NOMO-1 treated with DMSO at 0.1 percent for 48 hours (cell line): ENCODE measurements at regions not wholly inside any gene's neighbourhood (a gene's known extent, or its start where the extent isn't known, plus 50 kb on each side); places are given as distances from the start of the nearest gene placed in this dataset.
A peak's percentile ranks its signal among the peaks of the same experiment; 100 is the strongest.

Experiments
- DNase-seq: peaks from one replicate; lab custom pipeline; 2025; ENCODE audit not compliant: unreplicated experiment; lab: John Stamatoyannopoulos, UW

DNA sequence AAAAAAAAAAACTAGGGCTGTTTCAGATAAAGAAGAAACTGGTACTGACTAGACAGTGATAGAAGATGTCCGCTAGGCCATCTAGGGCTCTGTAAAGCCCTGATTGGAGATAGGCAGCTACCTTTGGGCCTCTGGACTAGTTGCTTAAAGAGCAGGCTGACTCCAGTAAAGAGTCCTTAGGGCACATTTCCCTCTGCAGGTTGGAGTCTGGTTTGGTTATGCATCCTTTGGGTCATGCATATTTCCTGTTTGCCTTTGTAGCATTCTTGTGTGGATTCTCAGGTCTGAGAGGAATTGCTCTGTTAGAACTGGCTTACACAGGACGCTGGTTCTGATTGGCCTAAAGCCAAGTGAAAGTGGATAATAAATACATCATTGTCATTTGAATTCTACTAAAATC lies 165.5 kb upstream of the LRRN1 start:
- no peak for DNase-seq

DNA sequence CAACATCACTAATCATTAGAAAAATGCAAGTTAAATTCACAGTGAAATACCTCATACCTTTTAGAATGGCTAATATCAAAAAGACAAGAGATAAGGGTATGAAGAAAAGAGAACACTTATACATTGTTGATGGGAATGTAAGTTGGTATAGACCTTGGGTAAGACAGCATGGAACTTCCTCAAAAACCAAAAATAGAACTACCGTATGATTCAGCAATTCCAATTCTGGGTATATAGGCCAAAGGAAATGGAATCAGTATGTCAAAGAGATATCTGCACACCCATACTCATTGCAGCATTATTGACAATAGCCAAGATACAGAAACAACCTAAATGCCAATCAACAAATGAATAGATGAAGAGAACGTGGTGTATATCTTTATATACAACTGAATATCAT lies 166.8 kb upstream of the LRRN1 start:
- DNase-seq, result peak; percentile 91

- DNase-seq, result no peak
Measured at GRCh38 chr3:3631114-3631513, 168.1 kb upstream of the LRRN1 start.

DNA sequence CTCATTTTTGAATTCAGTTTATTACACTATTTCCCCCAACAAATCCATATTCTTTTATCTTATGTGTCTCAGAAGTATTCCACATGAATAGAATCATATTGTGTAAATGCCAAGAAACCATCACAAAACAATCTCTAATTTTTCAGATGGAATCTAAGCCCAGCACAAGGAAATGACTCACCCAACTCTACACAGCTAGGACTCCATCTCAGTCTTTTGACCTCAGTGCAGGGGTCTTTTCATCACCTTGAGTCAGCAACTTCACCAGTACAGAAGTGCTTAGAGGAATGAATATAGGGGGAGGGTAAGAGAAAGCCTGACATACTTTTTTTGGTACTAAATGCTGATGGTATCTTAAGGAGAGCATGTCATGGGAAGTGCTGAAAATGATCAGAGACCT lies 169.3 kb upstream of the LRRN1 start:
- no peak for DNase-seq

GRCh38 chr3:3628676-3629328 lies 170.4 kb upstream of the LRRN1 start:
- DNase-seq, result no peak

DNA sequence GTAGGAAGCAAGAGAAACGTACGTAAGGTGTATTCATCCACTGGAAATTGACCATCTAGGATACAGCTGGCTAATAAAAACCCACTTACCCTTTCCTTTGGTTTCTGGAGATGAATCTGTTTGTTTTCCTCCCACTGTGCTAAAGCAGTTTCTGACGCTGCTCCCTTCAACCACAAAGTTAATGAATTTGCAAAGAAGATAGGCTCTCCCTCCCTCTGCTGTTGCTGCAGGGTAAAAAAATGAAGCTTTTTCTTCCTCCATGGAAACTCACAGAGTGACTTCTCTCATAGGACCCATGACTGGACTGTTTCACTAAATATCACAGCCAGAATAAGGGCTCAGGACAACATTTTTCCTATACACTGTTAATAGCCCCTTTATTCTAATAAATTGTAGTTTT lies 172.1 kb upstream of the LRRN1 start:
- DNase-seq, result no peak

DNA sequence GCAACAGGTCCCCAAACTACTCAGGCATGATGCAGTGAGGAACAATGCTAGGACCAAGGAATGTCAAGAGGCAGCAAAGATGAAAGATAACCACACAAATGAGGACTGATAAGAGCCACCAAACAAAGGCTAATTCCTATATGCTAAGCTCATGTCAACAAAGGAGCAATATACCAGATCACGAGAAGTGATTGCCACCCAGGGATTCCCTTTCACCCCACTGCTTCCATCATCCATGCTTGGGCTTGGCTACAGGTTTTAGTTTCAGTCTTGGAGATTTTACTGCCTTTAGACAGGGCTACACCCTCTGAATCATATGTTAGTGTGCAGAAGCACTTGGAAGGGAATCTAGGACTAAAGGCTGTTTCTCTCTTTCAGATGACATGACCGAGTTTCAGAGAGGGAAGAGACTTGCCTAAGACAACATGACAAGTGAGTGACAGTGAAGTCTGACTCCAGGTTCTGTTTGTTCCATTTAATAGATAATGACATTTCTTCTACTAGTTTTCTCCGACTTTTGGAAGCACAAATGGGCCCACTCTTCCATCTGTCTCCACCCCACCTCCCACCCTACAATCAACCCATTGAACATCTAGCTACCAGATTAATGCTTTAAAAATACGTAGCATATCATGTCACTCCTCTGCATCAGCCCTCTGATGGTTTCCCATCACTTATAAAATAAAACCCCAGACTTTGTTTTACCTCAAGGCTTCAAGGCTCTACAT lies 173.5 kb upstream of the LRRN1 start:
- DNase-seq, result no peak

DNA sequence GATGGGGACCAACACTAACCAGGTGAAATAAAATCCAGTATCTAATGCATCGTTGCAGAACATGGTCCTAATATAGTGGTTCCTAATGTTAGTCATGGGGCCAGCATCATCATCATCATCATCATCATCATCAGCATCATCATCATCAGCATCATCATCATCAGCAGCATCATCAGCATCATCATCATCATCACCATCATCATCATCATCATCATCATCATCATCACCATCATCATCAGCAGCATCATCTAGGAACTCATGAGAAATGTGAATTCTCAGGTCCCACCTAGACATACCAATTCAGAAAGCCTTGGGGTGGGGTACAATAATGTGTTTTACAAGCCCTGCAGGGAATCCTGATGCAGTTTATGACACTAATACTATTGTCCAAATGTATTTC lies 179.4 kb upstream of the LRRN1 start:
- DNase-seq, result no peak

GRCh38 chr3:3618623-3619022 lies 180.6 kb upstream of the LRRN1 start:
- peak; percentile 85 for DNase-seq

GRCh38 chr3:3615533-3615932 lies 183.7 kb upstream of the LRRN1 start:
- DNase-seq, result no peak

GRCh38 chr3:3610581-3611298 lies 188.5 kb upstream of the LRRN1 start:
- no peak for DNase-seq

DNA sequence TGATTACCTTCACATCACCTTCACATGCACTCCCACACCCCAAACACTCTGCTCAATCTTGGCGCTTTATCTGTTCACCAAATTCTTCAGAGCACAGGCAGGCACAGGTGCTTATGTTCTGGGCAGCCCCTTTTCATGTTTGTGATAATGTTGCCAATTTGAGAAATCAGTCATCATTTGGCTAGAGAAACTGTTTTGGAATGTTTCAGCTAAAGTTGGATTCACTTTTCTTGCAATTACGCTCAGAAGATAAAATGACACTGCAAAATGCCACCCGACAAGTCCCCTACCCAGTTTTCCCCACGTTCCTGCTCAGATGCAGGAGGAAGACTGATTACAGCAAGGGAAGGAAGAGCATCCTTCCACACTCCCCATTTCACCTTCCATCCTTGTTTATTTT lies 192.9 kb upstream of the LRRN1 start:
- DNase-seq, result no peak

DNA sequence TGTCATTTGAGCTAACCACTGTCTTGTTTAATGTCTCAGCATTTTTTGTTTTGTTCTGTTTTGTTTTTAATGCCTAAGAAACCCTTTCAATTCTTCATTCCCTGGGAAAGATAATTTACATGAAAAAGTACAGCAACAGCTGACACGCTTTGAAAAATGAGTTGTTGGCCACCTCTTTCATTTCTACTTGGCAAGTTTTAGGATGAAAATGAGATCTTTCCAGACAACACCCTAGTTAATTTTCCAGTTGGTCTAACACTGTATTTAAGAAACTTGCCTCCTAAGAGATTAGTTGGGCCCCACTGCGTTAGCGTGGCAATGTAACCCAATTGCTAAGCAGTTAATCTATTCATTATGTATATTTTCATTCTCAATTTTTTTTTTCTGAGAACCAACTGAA lies 194.0 kb upstream of the LRRN1 start:
- DNase-seq, result no peak

GRCh38 chr3:3603351-3603750 lies 195.9 kb upstream of the LRRN1 start:
- DNase-seq, result peak; percentile 10

DNA sequence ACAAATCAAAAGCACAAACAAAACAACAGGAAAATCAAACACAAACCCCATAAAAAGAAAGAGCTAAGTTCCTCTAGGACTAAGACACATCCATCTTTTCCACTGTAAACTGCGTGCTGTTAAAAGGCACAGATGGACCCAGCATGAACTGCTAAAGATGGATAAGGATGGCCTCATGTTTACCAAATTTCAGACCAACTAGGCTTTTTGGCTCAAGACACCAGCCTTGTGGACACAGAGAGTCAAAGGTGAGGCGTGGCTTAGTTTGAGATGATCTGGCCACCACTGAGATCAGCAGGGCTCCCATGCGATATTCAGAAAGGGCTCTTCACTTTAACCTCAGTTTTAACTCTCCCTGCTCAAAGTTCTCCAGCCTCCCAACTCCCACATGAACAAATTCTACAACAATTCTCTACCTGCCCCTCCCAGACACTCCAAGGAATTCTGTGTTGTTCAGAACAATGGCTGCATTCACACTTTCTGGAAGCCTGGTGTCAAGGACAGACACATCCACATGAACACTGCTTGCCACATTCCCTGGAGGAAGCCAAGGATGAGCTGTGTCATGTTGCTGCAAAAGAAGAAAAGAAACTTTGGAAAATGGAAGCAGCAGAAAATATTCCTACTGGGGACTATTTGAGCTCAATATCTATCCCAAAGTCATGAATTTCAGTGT lies 198.4 kb upstream of the LRRN1 start:
- no peak for DNase-seq

DNA sequence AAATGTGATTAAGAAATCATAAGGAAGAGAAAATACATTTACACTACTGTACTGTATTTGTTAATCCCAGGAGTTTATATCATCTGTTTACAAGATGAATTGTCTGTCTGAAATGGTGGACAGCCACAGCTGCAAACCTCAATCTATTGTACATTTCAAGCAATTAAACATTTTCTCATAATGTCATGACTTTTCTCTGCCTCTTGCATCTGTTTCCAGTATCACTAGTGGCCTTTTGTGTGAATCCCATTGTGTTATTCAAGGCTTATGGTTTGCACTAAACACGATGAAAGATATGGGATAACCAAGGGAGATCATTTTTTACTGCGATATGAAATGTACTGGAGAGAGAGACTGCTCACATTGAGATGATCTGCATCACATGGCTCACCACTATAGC lies 200.2 kb upstream of the LRRN1 start:
- no peak for DNase-seq

DNA sequence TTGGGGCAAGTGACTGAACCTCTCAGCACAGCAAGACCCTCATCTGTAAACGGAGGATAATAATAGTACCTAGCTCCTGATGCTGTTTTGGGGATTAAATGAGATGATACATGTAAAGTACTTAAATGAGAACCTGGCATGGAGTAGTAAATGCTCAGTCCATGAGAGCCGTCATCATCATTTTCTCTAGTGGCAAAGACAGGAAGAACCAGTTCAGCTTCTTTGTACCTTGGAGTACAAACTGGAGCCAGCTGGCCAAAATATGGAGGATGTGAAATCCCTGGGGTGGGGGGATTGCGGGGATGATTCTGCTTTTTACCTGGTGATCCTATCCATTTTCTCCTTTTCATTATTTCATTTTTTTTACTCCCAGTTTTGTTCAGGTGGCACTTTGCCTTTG lies 204.2 kb upstream of the LRRN1 start:
- DNase-seq, result no peak

DNA sequence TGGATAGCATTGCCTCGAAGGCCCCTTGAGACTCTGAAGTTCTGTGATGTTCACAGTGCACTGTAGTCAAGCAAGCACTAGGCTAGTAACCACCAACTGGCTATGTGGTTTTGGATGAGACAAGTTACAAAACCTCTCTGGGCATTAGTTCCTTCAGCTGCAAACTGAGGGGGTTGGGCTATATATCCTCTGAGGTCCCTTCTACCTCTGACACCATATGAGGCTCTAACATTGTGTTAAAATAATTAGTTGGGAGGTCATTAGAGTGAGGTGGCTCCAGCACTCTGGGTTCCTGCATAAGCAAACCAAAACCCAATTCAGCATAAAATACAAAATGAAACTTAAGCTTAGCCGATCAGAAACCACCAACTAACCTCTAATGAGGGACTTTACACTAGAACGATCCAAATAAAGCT lies 209.5 kb upstream of the LRRN1 start:
- peak; percentile 96 for DNase-seq

DNA sequence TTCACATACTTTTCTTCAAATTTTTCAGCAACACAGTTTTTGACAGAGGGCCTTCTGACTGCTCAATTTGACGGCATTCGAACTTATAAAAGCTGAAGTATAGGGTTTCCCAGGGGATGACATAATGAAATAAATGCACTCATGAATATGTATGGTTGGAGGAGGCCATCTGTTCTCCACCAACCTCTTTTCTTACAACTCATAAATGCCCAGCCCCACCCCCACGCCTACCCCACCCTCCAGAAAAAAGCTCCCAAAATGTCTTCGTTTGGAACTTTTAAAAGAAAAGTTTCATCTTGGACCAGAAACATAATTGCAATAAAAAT lies 211.6 kb upstream of the LRRN1 start:
- no peak for DNase-seq

- no peak for DNase-seq
Measured at GRCh38 chr3:3586843-3587646, 212.2 kb upstream of the LRRN1 start.

- peak; percentile 81 for DNase-seq
Measured at GRCh38 chr3:3586336-3586735, 212.9 kb upstream of the LRRN1 start.
